SK-N-SH treated with all-trans-retinoic acid at 6 μM for 48 hours (cell line): ENCODE measurements at regions not wholly inside any gene's neighbourhood (a gene's known extent, or its start where the extent isn't known, plus 50 kb on each side); places are given as distances from the start of the nearest gene placed in this dataset.

Source experiments
- ATAC-seq: fragments of 200-7000 bp; cut with Tn5 transposase; 3 replicates; pipeline ENCODE4 v1.9.1; 2020; ENCODE audit warnings: mild to moderate bottlenecking, moderate library complexity
- ARNTL ChIP-seq: fragments of 450-650 bp; formaldehyde crosslinking; IDR thresholded peaks from 2 replicates; pipeline ENCODE4 v1.5.0; 2020; ENCODE audit warnings: low read depth, mild to moderate bottlenecking, moderate library complexity, borderline replicate concordance
- BACH2 ChIP-seq: fragments of 250-450 bp; sonication (Bioruptor Pico); IDR thresholded peaks from 2 replicates; pipeline ENCODE4 v1.9.0; 2021; ENCODE audit warnings: mild to moderate bottlenecking, borderline replicate concordance
- ESRRG ChIP-seq: fragments of 250-450 bp; sonication (Bioruptor Pico); IDR thresholded peaks from 2 replicates; pipeline ENCODE4 v1.6.1; 2021; ENCODE audit warnings: mild to moderate bottlenecking
- GLIS3 ChIP-seq: fragments of 250-450 bp; sonication (Bioruptor Pico); IDR thresholded peaks from 2 replicates; pipeline ENCODE4 v1.5.0; 2020; ENCODE audit warnings: mild to moderate bottlenecking, moderate library complexity
- ISL1 ChIP-seq: fragments of 250-450 bp; sonication (Bioruptor Pico); IDR thresholded peaks from 2 replicates; pipeline ENCODE4 v2.1.2; 2022; ENCODE audit warnings: mild to moderate bottlenecking, moderate library complexity
- OSR1 ChIP-seq: fragments of 250-450 bp; sonication (Bioruptor Pico); IDR thresholded peaks from 2 replicates; pipeline ENCODE4 v1.8.0; 2022; ENCODE audit warnings: moderate library complexity, mild to moderate bottlenecking, inconsistent platforms
- PATZ1 ChIP-seq: fragments of 250-450 bp; sonication (Bioruptor Pico); IDR thresholded peaks from 2 replicates; pipeline ENCODE4 v1.8.0; 2020; ENCODE audit warnings: mild to moderate bottlenecking, moderate library complexity, borderline replicate concordance
- PPARA ChIP-seq: fragments of 250-450 bp; sonication (Bioruptor Pico); IDR thresholded peaks from 2 replicates; pipeline ENCODE4 v1.5.0; 2020; ENCODE audit warnings: mild to moderate bottlenecking, borderline replicate concordance
- RARB ChIP-seq: fragments of 250-450 bp; sonication (Bioruptor Pico); IDR thresholded peaks from 2 replicates; pipeline ENCODE4 v1.8.0; 2021; ENCODE audit warnings: mild to moderate bottlenecking, moderate library complexity
- SNAI2 ChIP-seq: fragments of 250-450 bp; sonication (Bioruptor Pico); IDR thresholded peaks from 2 replicates; pipeline ENCODE4 v1.5.0; 2020; ENCODE audit warnings: mild to moderate bottlenecking, moderate library complexity
- TCF4 ChIP-seq: fragments of 250-450 bp; sonication (Bioruptor Pico); IDR thresholded peaks from 2 replicates; pipeline ENCODE4 v1.8.0; 2021; ENCODE audit warnings: mild to moderate bottlenecking, moderate library complexity, borderline replicate concordance
- ZC3H10 ChIP-seq: fragments of 250-450 bp; sonication (Bioruptor Pico); IDR thresholded peaks from 2 replicates; pipeline ENCODE4 v1.5.1; 2021; ENCODE audit warnings: mild to moderate bottlenecking, moderate library complexity
- ZFP3 ChIP-seq: fragments of 250-450 bp; sonication (Bioruptor Pico); IDR thresholded peaks from 2 replicates; pipeline ENCODE4 v1.5.0; 2020; ENCODE audit warnings: mild to moderate bottlenecking, moderate library complexity
- ZFP30 ChIP-seq: fragments of 450-650 bp; formaldehyde crosslinking; IDR thresholded peaks from 2 replicates; pipeline ENCODE4 v1.5.0; 2022; ENCODE audit warnings: mild to moderate bottlenecking, moderate library complexity
- ZNF70 ChIP-seq: fragments of 450-650 bp; formaldehyde crosslinking; IDR thresholded peaks from 2 replicates; pipeline ENCODE4 v1.5.0; 2020; ENCODE audit warnings: mild to moderate bottlenecking, moderate library complexity
- ZNF8 ChIP-seq: fragments of 450-650 bp; formaldehyde crosslinking; IDR thresholded peaks from 2 replicates; pipeline ENCODE4 v1.5.0; 2020; ENCODE audit warnings: mild to moderate bottlenecking, moderate library complexity
- TF ChIP-seq, protein P1 (sequence below): fragments of 250-450 bp; sonication (Bioruptor Pico); IDR thresholded peaks from 2 replicates; pipeline ENCODE4 v1.5.0; 2020; ENCODE audit warnings: mild to moderate bottlenecking, moderate library complexity
- TF ChIP-seq, protein P2 (sequence below): fragments of 250-450 bp; sonication (Bioruptor Pico); IDR thresholded peaks from 2 replicates; pipeline ENCODE4 v1.8.0; 2021; ENCODE audit warnings: low read depth, mild to moderate bottlenecking, moderate library complexity, borderline replicate concordance
- TF ChIP-seq, protein P3 (sequence below): fragments of 250-450 bp; sonication (Bioruptor Pico); IDR thresholded peaks from 2 replicates; pipeline ENCODE4 v1.5.1; 2020; ENCODE audit warnings: low read depth, mild to moderate bottlenecking, moderate library complexity

- TF ChIP-seq SNAI2: no peak
- no peak for TF ChIP-seq PPARA (CRISPR knock-in tag)
- TF ChIP-seq ZFP3: no peak
- TF ChIP-seq GLIS3 (CRISPR knock-in tag): no peak
- no peak for ATAC-seq
These were observed 129.9 kb downstream of the DTHD1 start for GRCh38 chr4:36411338-36411737.

DNA sequence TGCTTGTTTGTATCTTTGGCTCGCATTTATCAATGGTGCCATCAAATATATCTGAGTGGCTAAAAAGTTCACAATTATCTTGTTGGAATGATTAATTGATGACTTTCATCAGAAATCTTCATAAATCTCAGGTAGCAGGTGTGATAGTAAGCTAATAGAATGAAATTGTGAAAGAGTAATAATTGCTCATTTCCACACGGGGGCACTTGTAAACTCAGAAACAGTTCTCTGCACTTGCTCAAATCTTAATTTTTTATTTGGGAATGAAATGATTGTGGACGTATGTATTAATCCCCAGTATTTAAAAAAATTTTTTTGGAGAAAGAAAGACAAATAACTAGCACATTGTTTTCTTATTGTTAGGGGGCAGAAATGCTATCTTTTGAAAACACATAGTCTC lies 132.8 kb downstream of the DTHD1 start:
- no peak for ATAC-seq
- TF ChIP-seq, protein P1, sequence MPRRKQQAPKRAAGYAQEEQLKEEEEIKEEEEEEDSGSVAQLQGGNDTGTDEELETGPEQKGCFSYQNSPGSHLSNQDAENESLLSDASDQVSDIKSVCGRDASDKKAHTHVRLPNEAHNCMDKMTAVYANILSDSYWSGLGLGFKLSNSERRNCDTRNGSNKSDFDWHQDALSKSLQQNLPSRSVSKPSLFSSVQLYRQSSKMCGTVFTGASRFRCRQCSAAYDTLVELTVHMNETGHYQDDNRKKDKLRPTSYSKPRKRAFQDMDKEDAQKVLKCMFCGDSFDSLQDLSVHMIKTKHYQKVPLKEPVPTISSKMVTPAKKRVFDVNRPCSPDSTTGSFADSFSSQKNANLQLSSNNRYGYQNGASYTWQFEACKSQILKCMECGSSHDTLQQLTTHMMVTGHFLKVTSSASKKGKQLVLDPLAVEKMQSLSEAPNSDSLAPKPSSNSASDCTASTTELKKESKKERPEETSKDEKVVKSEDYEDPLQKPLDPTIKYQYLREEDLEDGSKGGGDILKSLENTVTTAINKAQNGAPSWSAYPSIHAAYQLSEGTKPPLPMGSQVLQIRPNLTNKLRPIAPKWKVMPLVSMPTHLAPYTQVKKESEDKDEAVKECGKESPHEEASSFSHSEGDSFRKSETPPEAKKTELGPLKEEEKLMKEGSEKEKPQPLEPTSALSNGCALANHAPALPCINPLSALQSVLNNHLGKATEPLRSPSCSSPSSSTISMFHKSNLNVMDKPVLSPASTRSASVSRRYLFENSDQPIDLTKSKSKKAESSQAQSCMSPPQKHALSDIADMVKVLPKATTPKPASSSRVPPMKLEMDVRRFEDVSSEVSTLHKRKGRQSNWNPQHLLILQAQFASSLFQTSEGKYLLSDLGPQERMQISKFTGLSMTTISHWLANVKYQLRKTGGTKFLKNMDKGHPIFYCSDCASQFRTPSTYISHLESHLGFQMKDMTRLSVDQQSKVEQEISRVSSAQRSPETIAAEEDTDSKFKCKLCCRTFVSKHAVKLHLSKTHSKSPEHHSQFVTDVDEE: no peak
- no peak for TF ChIP-seq PPARA (CRISPR knock-in tag)
- no peak for TF ChIP-seq ARNTL (CRISPR knock-in tag)
- no peak for TF ChIP-seq ZNF70 (CRISPR knock-in tag)
- TF ChIP-seq ZC3H10 (CRISPR knock-in tag): no peak
- TF ChIP-seq PATZ1 (CRISPR knock-in tag): no peak
- TF ChIP-seq RARB (CRISPR knock-in tag): no peak

DNA sequence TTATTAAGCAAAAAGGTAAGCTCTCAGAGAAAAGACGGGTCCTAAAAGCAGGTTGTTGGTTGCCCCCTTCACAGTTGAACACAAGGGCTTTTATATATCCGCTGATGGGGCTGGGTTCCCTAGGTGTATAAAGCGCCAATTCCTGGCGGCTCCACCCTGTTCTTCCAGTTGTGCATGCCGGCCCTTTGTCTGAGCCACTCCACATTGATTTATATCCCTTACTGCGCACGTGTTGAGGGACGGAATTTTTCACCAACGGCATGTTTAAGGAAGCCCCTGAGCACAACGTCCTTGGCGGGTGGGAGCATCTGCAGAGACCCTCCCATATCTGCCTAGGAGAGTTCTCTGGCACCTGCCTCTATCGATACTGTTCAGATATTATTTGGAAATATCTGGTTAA lies 135.7 kb downstream of the DTHD1 start:
- no peak for ATAC-seq
- TF ChIP-seq ARNTL (CRISPR knock-in tag) (no peak), TCF4 (no peak), ZFP30 (no peak), PATZ1 (CRISPR knock-in tag) (no peak), ZNF70 (CRISPR knock-in tag) (no peak), BACH2 (CRISPR knock-in tag) (no peak), ESRRG (CRISPR knock-in tag) (no peak), ZNF8 (CRISPR knock-in tag) (no peak), ZFP3 (no peak), ISL1 (CRISPR knock-in tag) (no peak), ZC3H10 (CRISPR knock-in tag) (no peak), GLIS3 (CRISPR knock-in tag) (no peak), RARB (CRISPR knock-in tag) (no peak), OSR1 (CRISPR knock-in tag) (no peak)
- TF ChIP-seq, protein P2, sequence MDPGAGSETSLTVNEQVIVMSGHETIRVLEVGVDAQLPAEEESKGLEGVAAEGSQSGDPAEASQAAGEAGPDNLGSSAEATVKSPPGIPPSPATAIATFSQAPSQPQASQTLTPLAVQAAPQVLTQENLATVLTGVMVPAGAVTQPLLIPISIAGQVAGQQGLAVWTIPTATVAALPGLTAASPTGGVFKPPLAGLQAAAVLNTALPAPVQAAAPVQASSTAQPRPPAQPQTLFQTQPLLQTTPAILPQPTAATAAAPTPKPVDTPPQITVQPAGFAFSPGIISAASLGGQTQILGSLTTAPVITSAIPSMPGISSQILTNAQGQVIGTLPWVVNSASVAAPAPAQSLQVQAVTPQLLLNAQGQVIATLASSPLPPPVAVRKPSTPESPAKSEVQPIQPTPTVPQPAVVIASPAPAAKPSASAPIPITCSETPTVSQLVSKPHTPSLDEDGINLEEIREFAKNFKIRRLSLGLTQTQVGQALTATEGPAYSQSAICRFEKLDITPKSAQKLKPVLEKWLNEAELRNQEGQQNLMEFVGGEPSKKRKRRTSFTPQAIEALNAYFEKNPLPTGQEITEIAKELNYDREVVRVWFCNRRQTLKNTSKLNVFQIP: no peak

DNA sequence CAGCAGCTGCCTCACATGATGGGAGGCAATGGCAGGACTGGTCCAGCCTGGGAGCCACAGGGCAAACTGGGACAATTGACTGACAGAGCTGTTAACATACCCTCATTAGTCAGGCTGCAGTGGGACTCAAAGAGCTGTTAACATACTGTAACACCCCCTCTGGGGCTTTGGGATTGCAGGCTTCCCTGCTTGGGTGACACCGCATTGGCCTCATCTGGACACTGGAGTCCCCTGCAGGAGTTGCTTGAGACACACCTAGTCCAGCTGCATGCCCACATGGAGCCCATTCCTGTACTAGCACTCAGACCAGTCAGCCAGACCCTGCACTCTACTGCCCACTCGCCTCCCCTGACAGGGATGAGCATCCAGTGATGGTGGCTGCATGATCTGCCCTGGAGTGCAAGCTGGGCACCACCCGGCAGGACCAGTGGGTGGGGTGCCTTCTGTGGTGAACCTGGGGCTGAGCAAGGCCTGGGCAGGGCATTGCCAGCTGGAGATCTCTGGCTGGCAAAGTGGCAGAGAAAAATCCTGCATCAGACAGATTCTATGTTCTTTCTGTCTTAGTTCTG lies 138.8 kb downstream of the DTHD1 start:
- no peak for ATAC-seq

More for the DNA sequence above, 138.8 kb downstream of the DTHD1 start:
- TF ChIP-seq ISL1 (CRISPR knock-in tag) (no peak), ESRRG (CRISPR knock-in tag) (no peak), BACH2 (CRISPR knock-in tag) (no peak), OSR1 (CRISPR knock-in tag) (no peak), ZC3H10 (CRISPR knock-in tag) (no peak), ZFP30 (no peak), PATZ1 (CRISPR knock-in tag) (no peak), PPARA (CRISPR knock-in tag) (no peak), ARNTL (CRISPR knock-in tag) (no peak), ZNF8 (CRISPR knock-in tag) (no peak), GLIS3 (CRISPR knock-in tag) (no peak)
- TF ChIP-seq, protein P3, sequence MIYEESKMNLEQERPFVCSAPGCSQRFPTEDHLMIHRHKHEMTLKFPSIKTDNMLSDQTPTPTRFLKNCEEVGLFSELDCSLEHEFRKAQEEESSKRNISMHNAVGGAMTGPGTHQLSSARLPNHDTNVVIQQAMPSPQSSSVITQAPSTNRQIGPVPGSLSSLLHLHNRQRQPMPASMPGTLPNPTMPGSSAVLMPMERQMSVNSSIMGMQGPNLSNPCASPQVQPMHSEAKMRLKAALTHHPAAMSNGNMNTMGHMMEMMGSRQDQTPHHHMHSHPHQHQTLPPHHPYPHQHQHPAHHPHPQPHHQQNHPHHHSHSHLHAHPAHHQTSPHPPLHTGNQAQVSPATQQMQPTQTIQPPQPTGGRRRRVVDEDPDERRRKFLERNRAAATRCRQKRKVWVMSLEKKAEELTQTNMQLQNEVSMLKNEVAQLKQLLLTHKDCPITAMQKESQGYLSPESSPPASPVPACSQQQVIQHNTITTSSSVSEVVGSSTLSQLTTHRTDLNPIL (CRISPR knock-in tag): no peak
